H1 (cell line): ENCODE measurements at regions not wholly inside any gene's neighbourhood (a gene's known extent, or its start where the extent isn't known, plus 50 kb on each side); places are given as distances from the start of the nearest gene placed in this dataset.

Experiments used
- EGR1 ChIP-seq: IDR thresholded peaks from 2 replicates; pipeline ENCODE4 v1.6.1; 2011; ENCODE audit warnings: low read depth, low read length, borderline replicate concordance
- EZH2 ChIP-seq: fragments of 200-600 bp; sonication (generic); IDR thresholded peaks from 2 replicates; pipeline ENCODE4 v1.7.1; 2012; ENCODE audit warnings: low read depth, mild to moderate bottlenecking, moderate library complexity, low read length, inconsistent platforms; ENCODE audit not compliant: severe bottlenecking
- POLR2A ChIP-seq, 2 experiments: IDR thresholded peaks; 1 replicate in 1 of 2; 2 replicates in 1 of 2; pipeline ENCODE4 v1.6.1; 2011; ENCODE audit warnings: low read depth in 2 of 2, low read length in 2 of 2, mild to moderate bottlenecking in 2 of 2; ENCODE audit errors: control extremely low read depth in 1 of 2
- POLR2AphosphoS5 ChIP-seq: IDR thresholded peaks from 2 replicates; pipeline ENCODE4 v1.6.1; 2011; ENCODE audit warnings: low read depth, low read length
- RNF2 ChIP-seq: fragments of 200-900, 300-1000 bp; sonication (generic); IDR thresholded peaks from 2 replicates; pipeline ENCODE4 v1.7.1; 2016; ENCODE audit warnings: borderline replicate concordance, low read depth, mild to moderate bottlenecking, antibody characterized with exemption, low read length; ENCODE audit not compliant: poor library complexity, severe bottlenecking; ENCODE audit errors: missing control alignments
- SIN3A ChIP-seq, 2 experiments: IDR thresholded peaks in 1 of 2; conservative IDR thresholded peaks in 1 of 2; 2 replicates each; pipeline ENCODE4 v1.6.1; 2011 to 2012; ENCODE audit warnings: low read length in 2 of 2, improper control_type of control experiment in 1 of 2, low read depth in 1 of 2, mild to moderate bottlenecking in 1 of 2
- SIX5 ChIP-seq: IDR thresholded peaks from 2 replicates; pipeline ENCODE4 v1.6.1; 2011; ENCODE audit warnings: mild to moderate bottlenecking, low read depth, low read length
- SP2 ChIP-seq: IDR thresholded peaks from 2 replicates; pipeline ENCODE4 v1.6.1; 2012; ENCODE audit warnings: mild to moderate bottlenecking, low read length, inconsistent platforms
- TAF1 ChIP-seq: IDR thresholded peaks from 2 replicates; pipeline ENCODE4 v1.6.1; 2011; ENCODE audit warnings: mild to moderate bottlenecking, low read depth, low read length
- TEAD4 ChIP-seq: IDR thresholded peaks from 2 replicates; pipeline ENCODE4 v1.6.1; 2012; ENCODE audit warnings: low read depth, low read length, inconsistent platforms, mixed read lengths
- YY1 ChIP-seq: IDR thresholded peaks from 2 replicates; pipeline ENCODE4 v1.6.1; 2011; ENCODE audit warnings: low read depth, mild to moderate bottlenecking, low read length
- ZNF274 ChIP-seq: IDR thresholded peaks from 2 replicates; pipeline ENCODE4 v1.7.0; 2012; ENCODE audit warnings: low read length, borderline replicate concordance; ENCODE audit errors: extremely low read depth
- TF ChIP-seq, protein P1 (sequence below), 3 experiments: IDR thresholded peaks; 1 replicate in 2 of 3; 2 replicates in 1 of 3; pipeline versions ENCODE4 v1.5.1 to v1.6.1; 2011; ENCODE audit warnings: low read length in 3 of 3, mild to moderate bottlenecking in 3 of 3, inconsistent platforms in 2 of 3, low read depth in 1 of 3, moderate library complexity in 1 of 3; ENCODE audit not compliant: insufficient read depth in 1 of 3; ENCODE audit errors: control extremely low read depth in 1 of 3
- TF ChIP-seq, protein P2 (sequence below): IDR thresholded peaks from 2 replicates; pipeline ENCODE4 v1.6.1; 2011; ENCODE audit warnings: low read depth, mild to moderate bottlenecking, low read length; ENCODE audit not compliant: insufficient read depth

DNA sequence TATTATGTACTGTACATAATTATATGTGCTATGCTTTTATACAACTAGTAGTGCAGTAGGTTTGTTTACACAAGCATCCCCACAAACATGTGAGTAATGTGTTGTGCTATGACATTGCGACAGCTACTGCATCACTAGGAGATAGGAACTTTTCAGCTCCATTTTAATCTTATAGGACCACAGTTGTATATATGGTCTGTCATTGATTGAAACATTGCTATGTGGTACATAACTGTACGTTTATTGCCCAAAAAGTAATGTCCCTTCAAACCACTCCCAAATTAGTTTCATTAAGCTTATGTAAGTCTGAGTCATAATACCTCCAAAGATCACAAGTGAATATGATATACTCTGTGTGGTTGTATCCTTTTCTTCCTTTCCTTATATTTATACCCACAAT lies 183.2 kb upstream of the POT1 start:
- TF ChIP-seq TAF1, result no peak
- TF ChIP-seq, protein P1, sequence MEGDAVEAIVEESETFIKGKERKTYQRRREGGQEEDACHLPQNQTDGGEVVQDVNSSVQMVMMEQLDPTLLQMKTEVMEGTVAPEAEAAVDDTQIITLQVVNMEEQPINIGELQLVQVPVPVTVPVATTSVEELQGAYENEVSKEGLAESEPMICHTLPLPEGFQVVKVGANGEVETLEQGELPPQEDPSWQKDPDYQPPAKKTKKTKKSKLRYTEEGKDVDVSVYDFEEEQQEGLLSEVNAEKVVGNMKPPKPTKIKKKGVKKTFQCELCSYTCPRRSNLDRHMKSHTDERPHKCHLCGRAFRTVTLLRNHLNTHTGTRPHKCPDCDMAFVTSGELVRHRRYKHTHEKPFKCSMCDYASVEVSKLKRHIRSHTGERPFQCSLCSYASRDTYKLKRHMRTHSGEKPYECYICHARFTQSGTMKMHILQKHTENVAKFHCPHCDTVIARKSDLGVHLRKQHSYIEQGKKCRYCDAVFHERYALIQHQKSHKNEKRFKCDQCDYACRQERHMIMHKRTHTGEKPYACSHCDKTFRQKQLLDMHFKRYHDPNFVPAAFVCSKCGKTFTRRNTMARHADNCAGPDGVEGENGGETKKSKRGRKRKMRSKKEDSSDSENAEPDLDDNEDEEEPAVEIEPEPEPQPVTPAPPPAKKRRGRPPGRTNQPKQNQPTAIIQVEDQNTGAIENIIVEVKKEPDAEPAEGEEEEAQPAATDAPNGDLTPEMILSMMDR (IDR thresholded peaks at IDR 0.05; ENCODE audit: control extremely low read depth in 1 of 3, insufficient read depth in 1 of 3, low read depth in 1 of 3, low read length in 3 of 3), result no peak
- TF ChIP-seq ZNF274, result no peak
- TF ChIP-seq EGR1, result no peak
- TF ChIP-seq EZH2, result no peak
- TF ChIP-seq, protein P2, sequence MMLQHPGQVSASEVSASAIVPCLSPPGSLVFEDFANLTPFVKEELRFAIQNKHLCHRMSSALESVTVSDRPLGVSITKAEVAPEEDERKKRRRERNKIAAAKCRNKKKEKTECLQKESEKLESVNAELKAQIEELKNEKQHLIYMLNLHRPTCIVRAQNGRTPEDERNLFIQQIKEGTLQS, result no peak
- TF ChIP-seq SIX5, result no peak
- TF ChIP-seq POLR2A (IDR thresholded peaks at IDR 0.05; ENCODE audit: control extremely low read depth in 1 of 2, low read depth in 2 of 2, low read length in 2 of 2), result no peak
- TF ChIP-seq YY1, result no peak
- TF ChIP-seq POLR2AphosphoS5, result no peak
- no peak for TF ChIP-seq TEAD4
- TF ChIP-seq RNF2, result no peak
- TF ChIP-seq SIN3A (conservative IDR thresholded peaks at IDR 0.05 in 1 of 2, IDR thresholded peaks at IDR 0.05 in 1 of 2; ENCODE audit: low read depth in 1 of 2, low read length in 2 of 2), result no peak
- TF ChIP-seq SP2, result no peak
